ENCODE measurements at regions not wholly inside any gene's neighbourhood (a gene's known extent, or its start where the extent isn't known, plus 50 kb on each side); places are given as distances from the start of the nearest gene placed in this dataset.

DNA sequence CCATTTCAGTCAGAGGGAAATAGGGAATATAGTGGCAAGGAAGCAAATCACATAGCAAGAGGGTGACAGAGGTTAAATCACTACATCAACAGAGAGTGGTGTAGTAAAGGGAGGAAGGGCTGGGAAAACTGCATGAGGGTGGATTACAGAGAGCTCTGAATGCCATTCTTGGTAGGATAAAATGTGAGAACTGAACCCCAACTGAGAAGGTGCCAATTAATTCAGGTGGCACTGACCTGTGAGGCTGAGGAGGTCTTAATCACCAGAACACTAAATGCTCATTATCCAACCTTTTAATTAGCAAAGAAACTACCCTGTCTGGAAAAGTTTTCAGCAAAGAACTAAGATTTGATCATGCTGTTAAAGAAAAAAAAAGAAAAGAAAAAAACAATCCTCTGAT lies 202.7 kb downstream of the LRRN1 start:
- Histone ChIP-seq H3K9ac (ENCODE audit: low read depth in 1 of 2, low read length in 2 of 2) (no peak overlapping the region), H3K27me3 (ENCODE audit: control insufficient read depth in 4 of 4, insufficient read depth in 4 of 4, low read length in 3 of 4) (no peaks in the 10 kb centered on the region), H3K9me3 (ENCODE audit: control insufficient read depth in 4 of 4, low read length in 3 of 4) (no peaks in the 10 kb centered on the region), H3K27ac (ENCODE audit: low read depth in 1 of 2, low read length in 2 of 2) (no peak overlapping the region), H3K4me3 (ENCODE audit: low read depth in 1 of 3, low read length in 3 of 3) (no peak overlapping the region), H3K36me3 (ENCODE audit: control insufficient read depth in 4 of 4, insufficient read depth in 3 of 4, low read depth in 1 of 4, low read length in 3 of 4) (no peaks in the 10 kb centered on the region), H3K4me1 (ENCODE audit: control insufficient read depth in 4 of 4, insufficient read depth in 4 of 4, low read length in 3 of 4) (no peaks in the 10 kb centered on the region)
- no peak for DNase-seq (ENCODE audit: low spot score)
- no peak for TF ChIP-seq GABPA (IDR thresholded peaks at IDR 0.05 in 1 of 2, conservative IDR thresholded peaks at IDR 0.05 in 1 of 2)
- TF ChIP-seq FOXA1 (IDR thresholded peaks at IDR 0.05), result no peak
- no peak for TF ChIP-seq RXRA (IDR thresholded peaks at IDR 0.05)
- no peak for TF ChIP-seq FOXA2 (IDR thresholded peaks at IDR 0.05)
- TF ChIP-seq, protein P1, sequence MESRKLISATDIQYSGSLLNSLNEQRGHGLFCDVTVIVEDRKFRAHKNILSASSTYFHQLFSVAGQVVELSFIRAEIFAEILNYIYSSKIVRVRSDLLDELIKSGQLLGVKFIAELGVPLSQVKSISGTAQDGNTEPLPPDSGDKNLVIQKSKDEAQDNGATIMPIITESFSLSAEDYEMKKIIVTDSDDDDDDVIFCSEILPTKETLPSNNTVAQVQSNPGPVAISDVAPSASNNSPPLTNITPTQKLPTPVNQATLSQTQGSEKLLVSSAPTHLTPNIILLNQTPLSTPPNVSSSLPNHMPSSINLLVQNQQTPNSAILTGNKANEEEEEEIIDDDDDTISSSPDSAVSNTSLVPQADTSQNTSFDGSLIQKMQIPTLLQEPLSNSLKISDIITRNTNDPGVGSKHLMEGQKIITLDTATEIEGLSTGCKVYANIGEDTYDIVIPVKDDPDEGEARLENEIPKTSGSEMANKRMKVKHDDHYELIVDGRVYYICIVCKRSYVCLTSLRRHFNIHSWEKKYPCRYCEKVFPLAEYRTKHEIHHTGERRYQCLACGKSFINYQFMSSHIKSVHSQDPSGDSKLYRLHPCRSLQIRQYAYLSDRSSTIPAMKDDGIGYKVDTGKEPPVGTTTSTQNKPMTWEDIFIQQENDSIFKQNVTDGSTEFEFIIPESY (IDR thresholded peaks at IDR 0.05), result no peak
- no peak for TF ChIP-seq YY1 (IDR thresholded peaks at IDR 0.05)
- TF ChIP-seq JUND (IDR thresholded peaks at IDR 0.05), result no peak
- TF ChIP-seq, protein P2, sequence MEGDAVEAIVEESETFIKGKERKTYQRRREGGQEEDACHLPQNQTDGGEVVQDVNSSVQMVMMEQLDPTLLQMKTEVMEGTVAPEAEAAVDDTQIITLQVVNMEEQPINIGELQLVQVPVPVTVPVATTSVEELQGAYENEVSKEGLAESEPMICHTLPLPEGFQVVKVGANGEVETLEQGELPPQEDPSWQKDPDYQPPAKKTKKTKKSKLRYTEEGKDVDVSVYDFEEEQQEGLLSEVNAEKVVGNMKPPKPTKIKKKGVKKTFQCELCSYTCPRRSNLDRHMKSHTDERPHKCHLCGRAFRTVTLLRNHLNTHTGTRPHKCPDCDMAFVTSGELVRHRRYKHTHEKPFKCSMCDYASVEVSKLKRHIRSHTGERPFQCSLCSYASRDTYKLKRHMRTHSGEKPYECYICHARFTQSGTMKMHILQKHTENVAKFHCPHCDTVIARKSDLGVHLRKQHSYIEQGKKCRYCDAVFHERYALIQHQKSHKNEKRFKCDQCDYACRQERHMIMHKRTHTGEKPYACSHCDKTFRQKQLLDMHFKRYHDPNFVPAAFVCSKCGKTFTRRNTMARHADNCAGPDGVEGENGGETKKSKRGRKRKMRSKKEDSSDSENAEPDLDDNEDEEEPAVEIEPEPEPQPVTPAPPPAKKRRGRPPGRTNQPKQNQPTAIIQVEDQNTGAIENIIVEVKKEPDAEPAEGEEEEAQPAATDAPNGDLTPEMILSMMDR (IDR thresholded peaks at IDR 0.05; ENCODE audit: low read depth, low read length, missing input control), result no peak

DNA sequence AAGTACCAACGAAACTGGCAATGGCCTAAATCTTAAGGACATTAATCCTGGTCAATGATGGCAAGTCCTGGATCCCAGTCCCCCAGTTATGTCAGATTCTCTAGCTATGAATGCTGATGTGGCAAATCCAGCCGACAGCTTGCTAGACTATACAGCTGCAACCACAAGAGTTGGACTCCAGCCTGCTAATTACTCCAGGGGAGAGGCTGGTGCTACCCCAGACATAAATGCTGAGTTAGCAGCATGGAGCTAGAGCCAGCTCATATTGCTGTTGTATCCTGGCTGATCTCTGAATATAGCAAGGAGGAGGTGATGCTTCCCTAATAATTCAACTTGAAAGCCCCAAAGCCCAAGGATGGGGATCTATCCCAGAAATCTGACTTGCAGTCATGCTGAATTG lies 207.1 kb downstream of the LRRN1 start:
- WGBS, result 82% methylated on average over 2 of the region's 2 CpGs
- no peaks in the 10 kb centered on the region for H3K36me3 ChIP-seq (ENCODE audit: control insufficient read depth in 4 of 4, insufficient read depth in 3 of 4, low read depth in 1 of 4, low read length in 3 of 4)
- H3K9me3 ChIP-seq (ENCODE audit: control insufficient read depth in 4 of 4, low read length in 3 of 4), result no peaks in the 10 kb centered on the region
- DNase-seq (ENCODE audit: low spot score), result no peak
- no peak overlapping the region for H3K9ac ChIP-seq (ENCODE audit: low read depth in 1 of 2, low read length in 2 of 2)
- H3K27me3 ChIP-seq (ENCODE audit: control insufficient read depth in 4 of 4, insufficient read depth in 4 of 4, low read length in 3 of 4), result no peaks in the 10 kb centered on the region
- no peak overlapping the region for H3K4me3 ChIP-seq (ENCODE audit: low read depth in 1 of 3, low read length in 3 of 3)
- TF ChIP-seq FOXA2 (IDR thresholded peaks at IDR 0.05), result no peak
- no peak for TF ChIP-seq YY1 (IDR thresholded peaks at IDR 0.05)
- no peak for TF ChIP-seq HNF4G (IDR thresholded peaks at IDR 0.05)
- TF ChIP-seq, protein P3, sequence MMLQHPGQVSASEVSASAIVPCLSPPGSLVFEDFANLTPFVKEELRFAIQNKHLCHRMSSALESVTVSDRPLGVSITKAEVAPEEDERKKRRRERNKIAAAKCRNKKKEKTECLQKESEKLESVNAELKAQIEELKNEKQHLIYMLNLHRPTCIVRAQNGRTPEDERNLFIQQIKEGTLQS (IDR thresholded peaks at IDR 0.05), result no peak
- TF ChIP-seq GABPA (IDR thresholded peaks at IDR 0.05 in 1 of 2, conservative IDR thresholded peaks at IDR 0.05 in 1 of 2), result no peak
- TF ChIP-seq, protein P4, sequence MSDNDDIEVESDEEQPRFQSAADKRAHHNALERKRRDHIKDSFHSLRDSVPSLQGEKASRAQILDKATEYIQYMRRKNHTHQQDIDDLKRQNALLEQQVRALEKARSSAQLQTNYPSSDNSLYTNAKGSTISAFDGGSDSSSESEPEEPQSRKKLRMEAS (IDR thresholded peaks at IDR 0.05), result no peak
- TF ChIP-seq, protein P5, sequence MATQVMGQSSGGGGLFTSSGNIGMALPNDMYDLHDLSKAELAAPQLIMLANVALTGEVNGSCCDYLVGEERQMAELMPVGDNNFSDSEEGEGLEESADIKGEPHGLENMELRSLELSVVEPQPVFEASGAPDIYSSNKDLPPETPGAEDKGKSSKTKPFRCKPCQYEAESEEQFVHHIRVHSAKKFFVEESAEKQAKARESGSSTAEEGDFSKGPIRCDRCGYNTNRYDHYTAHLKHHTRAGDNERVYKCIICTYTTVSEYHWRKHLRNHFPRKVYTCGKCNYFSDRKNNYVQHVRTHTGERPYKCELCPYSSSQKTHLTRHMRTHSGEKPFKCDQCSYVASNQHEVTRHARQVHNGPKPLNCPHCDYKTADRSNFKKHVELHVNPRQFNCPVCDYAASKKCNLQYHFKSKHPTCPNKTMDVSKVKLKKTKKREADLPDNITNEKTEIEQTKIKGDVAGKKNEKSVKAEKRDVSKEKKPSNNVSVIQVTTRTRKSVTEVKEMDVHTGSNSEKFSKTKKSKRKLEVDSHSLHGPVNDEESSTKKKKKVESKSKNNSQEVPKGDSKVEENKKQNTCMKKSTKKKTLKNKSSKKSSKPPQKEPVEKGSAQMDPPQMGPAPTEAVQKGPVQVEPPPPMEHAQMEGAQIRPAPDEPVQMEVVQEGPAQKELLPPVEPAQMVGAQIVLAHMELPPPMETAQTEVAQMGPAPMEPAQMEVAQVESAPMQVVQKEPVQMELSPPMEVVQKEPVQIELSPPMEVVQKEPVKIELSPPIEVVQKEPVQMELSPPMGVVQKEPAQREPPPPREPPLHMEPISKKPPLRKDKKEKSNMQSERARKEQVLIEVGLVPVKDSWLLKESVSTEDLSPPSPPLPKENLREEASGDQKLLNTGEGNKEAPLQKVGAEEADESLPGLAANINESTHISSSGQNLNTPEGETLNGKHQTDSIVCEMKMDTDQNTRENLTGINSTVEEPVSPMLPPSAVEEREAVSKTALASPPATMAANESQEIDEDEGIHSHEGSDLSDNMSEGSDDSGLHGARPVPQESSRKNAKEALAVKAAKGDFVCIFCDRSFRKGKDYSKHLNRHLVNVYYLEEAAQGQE (IDR thresholded peaks at IDR 0.05), result no peak
- TF ChIP-seq NR2F2 (IDR thresholded peaks at IDR 0.05), result no peak
- no peak for TF ChIP-seq TAF1 (conservative IDR thresholded peaks at IDR 0.05)
- no peaks in the 10 kb centered on the region for H3K4me1 ChIP-seq (ENCODE audit: control insufficient read depth in 4 of 4, insufficient read depth in 4 of 4, low read length in 3 of 4)
- H3K27ac ChIP-seq (ENCODE audit: low read depth in 1 of 2, low read length in 2 of 2), result no peak overlapping the region
